Ovary (tissue), 3 donors: ENCODE measurements at regions not wholly inside any gene's neighbourhood (a gene's known extent, or its start where the extent isn't known, plus 50 kb on each side); places are given as distances from the start of the nearest gene placed in this dataset.
"Not testable (repeated sequence)": the region's sequence is repeated elsewhere in the genome, so short reads cannot be mapped to it uniquely, and the experiment has no call there.

Source experiments
- EP300 ChIP-seq: sonication (generic); formaldehyde crosslinking; IDR thresholded peaks from one replicate; pipeline ENCODE4 v1.6.1; 2017; ENCODE audit warnings: antibody characterized with exemption
- POLR2A ChIP-seq: fragments of 450-650 bp; IDR thresholded peaks from one replicate; pipeline ENCODE4 v1.6.1; 2017; ENCODE audit warnings: antibody characterized with exemption, mild to moderate bottlenecking, moderate library complexity
- TF ChIP-seq, protein P1 (sequence below), 3 donors: fragments of 450-650 bp in 2 of 3; fragments of 200-600 bp in 1 of 3; IDR thresholded peaks; one replicate each; pipeline versions ENCODE4 v1.5.1 to v1.8.0; 2016 to 2022; ENCODE audit warnings: antibody characterized with exemption in 3 of 3, mild to moderate bottlenecking in 1 of 3
- donor health status: DM: no; HTN: no; CAD: no.

DNA sequence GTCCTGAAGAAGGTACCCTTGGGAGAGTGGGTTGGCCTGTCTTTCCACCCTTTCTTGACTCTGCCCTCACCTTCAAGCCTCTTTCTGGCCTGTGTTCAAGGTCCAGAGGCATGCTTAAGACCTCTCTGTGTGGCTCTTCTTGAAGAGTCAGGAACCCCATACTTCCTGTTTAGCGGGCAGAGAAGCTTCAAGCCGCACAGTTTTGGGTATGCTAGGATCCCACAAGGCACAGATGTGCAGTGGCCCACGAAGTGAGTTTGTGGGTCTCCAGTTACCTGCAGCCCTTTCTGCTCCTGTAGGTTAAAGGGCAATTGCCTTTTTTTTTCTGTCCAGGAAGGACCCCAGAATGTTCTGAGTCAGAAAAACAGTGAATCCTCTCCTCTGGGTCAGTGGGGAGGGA is 87.4 kb upstream of the FCGR1A start:
- TF ChIP-seq, protein P1, sequence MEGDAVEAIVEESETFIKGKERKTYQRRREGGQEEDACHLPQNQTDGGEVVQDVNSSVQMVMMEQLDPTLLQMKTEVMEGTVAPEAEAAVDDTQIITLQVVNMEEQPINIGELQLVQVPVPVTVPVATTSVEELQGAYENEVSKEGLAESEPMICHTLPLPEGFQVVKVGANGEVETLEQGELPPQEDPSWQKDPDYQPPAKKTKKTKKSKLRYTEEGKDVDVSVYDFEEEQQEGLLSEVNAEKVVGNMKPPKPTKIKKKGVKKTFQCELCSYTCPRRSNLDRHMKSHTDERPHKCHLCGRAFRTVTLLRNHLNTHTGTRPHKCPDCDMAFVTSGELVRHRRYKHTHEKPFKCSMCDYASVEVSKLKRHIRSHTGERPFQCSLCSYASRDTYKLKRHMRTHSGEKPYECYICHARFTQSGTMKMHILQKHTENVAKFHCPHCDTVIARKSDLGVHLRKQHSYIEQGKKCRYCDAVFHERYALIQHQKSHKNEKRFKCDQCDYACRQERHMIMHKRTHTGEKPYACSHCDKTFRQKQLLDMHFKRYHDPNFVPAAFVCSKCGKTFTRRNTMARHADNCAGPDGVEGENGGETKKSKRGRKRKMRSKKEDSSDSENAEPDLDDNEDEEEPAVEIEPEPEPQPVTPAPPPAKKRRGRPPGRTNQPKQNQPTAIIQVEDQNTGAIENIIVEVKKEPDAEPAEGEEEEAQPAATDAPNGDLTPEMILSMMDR (IDR thresholded peaks at IDR 0.05), result not testable (repeated sequence)
- not testable (repeated sequence) for TF ChIP-seq POLR2A, EP300
